NB4 (cell line): ENCODE measurements at regions not wholly inside any gene's neighbourhood (a gene's known extent, or its start where the extent isn't known, plus 50 kb on each side); places are given as distances from the start of the nearest gene placed in this dataset.

Experiments
- DNase-seq: peaks from one replicate; pipeline ENCODE4 v3.0.0; 2010; ENCODE audit warnings: low read depth
- H3K4me3 ChIP-seq: one replicate; pipeline ENCODE4 v1.5.1; 2011; ENCODE audit warnings: mild to moderate bottlenecking, low read depth, low read length, moderate library complexity
- CTCF ChIP-seq: IDR thresholded peaks from one replicate; pipeline ENCODE4 v1.5.1; 2012; ENCODE audit warnings: low read depth, low read length
- MAX ChIP-seq: IDR thresholded peaks from 2 replicates; pipeline ENCODE4 v1.6.1; 2011; ENCODE audit warnings: low read depth, low read length
- MYC ChIP-seq: IDR thresholded peaks from 2 replicates; pipeline ENCODE4 v1.6.1; 2011; ENCODE audit warnings: low read depth, low read length
- POLR2A ChIP-seq: IDR thresholded peaks from 2 replicates; pipeline ENCODE4 v1.6.1; 2011; ENCODE audit warnings: mild to moderate bottlenecking; ENCODE audit not compliant: insufficient read length; ENCODE audit errors: extremely low read depth

GRCh38 chr13:111964411-111965035, 102.4 kb upstream of the SOX1 start:
- H3K4me3 ChIP-seq, result no peak overlapping the region
- TF ChIP-seq CTCF, result no peak
- DNase-seq, result no peak

GRCh38 chr13:111965466-111966214, 101.3 kb upstream of the SOX1 start:
- no peak for DNase-seq

GRCh38 chr13:111966933-111967332, 100.0 kb upstream of the SOX1 start:
- TF ChIP-seq POLR2A, result no peak
- no peak for TF ChIP-seq MYC
- no peak for TF ChIP-seq CTCF
- no peak for TF ChIP-seq MAX
- no peak for DNase-seq
- H3K4me3 ChIP-seq, result no peak overlapping the region

More at GRCh38 chr13:111965466-111966214, 101.3 kb upstream of the SOX1 start:
- no peak overlapping the region for H3K4me3 ChIP-seq
- TF ChIP-seq MYC, result no peak
- TF ChIP-seq POLR2A, result no peak
- TF ChIP-seq MAX, result no peak
- TF ChIP-seq CTCF, result no peak

- H3K4me3 ChIP-seq, result no peak overlapping the region
- DNase-seq, result no peak
- TF ChIP-seq MYC (no peak), POLR2A (no peak), MAX (no peak), CTCF (no peak)
Measured at GRCh38 chr13:111967572-111968201, 99.3 kb upstream of the SOX1 start.

- TF ChIP-seq MYC (no peak), POLR2A (no peak), MAX (no peak), CTCF (no peak)
- H3K4me3 ChIP-seq, result no peak overlapping the region
- no peak for DNase-seq
Measured at GRCh38 chr13:111968336-111969010, 98.5 kb upstream of the SOX1 start.
